ENCODE measurements at regions not wholly inside any gene's neighbourhood (a gene's known extent, or its start where the extent isn't known, plus 50 kb on each side); places are given as distances from the start of the nearest gene placed in this dataset.

DNA sequence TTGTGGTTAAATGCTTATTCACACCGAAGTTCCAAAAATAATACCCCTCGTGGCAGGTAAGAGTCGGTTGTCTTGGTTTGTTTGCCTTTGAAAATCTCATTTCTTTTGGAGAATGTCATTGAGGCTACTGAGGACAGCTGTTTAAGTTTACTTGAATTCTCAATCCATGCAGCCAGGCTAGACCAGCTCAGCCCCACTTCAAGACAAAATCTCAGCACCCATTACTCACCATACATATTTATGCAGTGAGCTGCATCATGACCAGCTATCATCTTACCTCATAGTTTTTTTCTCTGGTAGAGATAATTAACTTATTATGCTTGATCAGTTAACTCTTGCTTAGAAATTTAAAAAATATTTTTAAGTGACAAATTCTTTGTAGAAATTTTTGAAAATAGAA is 115.9 kb downstream of the HAUS1 start:
- H3K4me2 ChIP-seq (ENCODE audit: insufficient read depth, low read length), result no peak overlapping the region
- FAIRE-seq (no peak), DNase-seq (ENCODE audit: low read depth, low spot score) (no peak)
- no peak overlapping the region for H3K9ac ChIP-seq (replicated peaks; ENCODE audit: extremely low read depth, insufficient read depth, low read length)
- no peaks in the 10 kb centered on the region for H3K27me3 ChIP-seq (ENCODE audit: control insufficient read depth in 2 of 2, insufficient read depth in 2 of 2, low read length in 2 of 2)
- ChIA-PET POLR2A (no interaction called here), CTCF (interaction anchor here (0.6 to 4.2 kb wide), 4 partner anchors 18 to 61 kb away, joined by 3 to 21 read pairs (median 4); a partner anchor contains a TSS)
- no peak overlapping the region for H2AFZ ChIP-seq (ENCODE audit: low read depth, low read length)
- TF ChIP-seq JUN (IDR thresholded peaks at IDR 0.05; ENCODE audit: borderline replicate concordance, insufficient read depth, insufficient read length, low read depth) (no peak), EZH2 (IDR thresholded peaks at IDR 0.05; ENCODE audit: borderline replicate concordance, low read depth, low read length, severe bottlenecking) (no peak), MYC (IDR thresholded peaks at IDR 0.05; ENCODE audit: low read depth, low read length) (no peak), FOS (IDR thresholded peaks at IDR 0.05; ENCODE audit: borderline replicate concordance, insufficient read depth, low read length) (no peak), GATA2 (IDR thresholded peaks at IDR 0.05; ENCODE audit: insufficient read depth, insufficient read length, low read depth, low read length) (no peak), POLR2A (IDR thresholded peaks at IDR 0.05; ENCODE audit: low read depth, low read length) (no peak), POLR2AphosphoS5 (IDR thresholded peaks at IDR 0.05; ENCODE audit: insufficient read depth, low read depth, low read length) (no peak)
- TF ChIP-seq, protein P1, sequence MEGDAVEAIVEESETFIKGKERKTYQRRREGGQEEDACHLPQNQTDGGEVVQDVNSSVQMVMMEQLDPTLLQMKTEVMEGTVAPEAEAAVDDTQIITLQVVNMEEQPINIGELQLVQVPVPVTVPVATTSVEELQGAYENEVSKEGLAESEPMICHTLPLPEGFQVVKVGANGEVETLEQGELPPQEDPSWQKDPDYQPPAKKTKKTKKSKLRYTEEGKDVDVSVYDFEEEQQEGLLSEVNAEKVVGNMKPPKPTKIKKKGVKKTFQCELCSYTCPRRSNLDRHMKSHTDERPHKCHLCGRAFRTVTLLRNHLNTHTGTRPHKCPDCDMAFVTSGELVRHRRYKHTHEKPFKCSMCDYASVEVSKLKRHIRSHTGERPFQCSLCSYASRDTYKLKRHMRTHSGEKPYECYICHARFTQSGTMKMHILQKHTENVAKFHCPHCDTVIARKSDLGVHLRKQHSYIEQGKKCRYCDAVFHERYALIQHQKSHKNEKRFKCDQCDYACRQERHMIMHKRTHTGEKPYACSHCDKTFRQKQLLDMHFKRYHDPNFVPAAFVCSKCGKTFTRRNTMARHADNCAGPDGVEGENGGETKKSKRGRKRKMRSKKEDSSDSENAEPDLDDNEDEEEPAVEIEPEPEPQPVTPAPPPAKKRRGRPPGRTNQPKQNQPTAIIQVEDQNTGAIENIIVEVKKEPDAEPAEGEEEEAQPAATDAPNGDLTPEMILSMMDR (IDR thresholded peaks at IDR 0.05; ENCODE audit: extremely low read depth in 1 of 2, insufficient read depth in 1 of 2, low read depth in 1 of 2, low read length in 2 of 2), result no peak
- TF ChIP-seq, protein P2, sequence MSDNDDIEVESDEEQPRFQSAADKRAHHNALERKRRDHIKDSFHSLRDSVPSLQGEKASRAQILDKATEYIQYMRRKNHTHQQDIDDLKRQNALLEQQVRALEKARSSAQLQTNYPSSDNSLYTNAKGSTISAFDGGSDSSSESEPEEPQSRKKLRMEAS (IDR thresholded peaks at IDR 0.05; ENCODE audit: insufficient read depth, insufficient read length), result no peak
- peaks cover 14% of the 10 kb centered on the region for H3K4me1 ChIP-seq (ENCODE audit: control insufficient read depth, extremely low read depth, insufficient read depth, low read length)
- dilution Hi-C loops (cut with MboI; ENCODE audit: extremely low pct_ligation_motif_present, low sequenced_read_pairs), result no loop called here
- intact Hi-C loops (cut with micrococcal nuclease), result no loop called here
- H3K9me1 ChIP-seq (replicated peaks; ENCODE audit: control insufficient read depth, extremely low read depth, insufficient read depth, low read length), result no peaks in the 10 kb centered on the region
- H4K20me1 ChIP-seq (replicated peaks; ENCODE audit: control insufficient read depth, extremely low read depth, insufficient read depth, low read length), result peaks cover 6% of the 10 kb centered on the region
- no TSS peak for BruUV-seq (replicated peaks)
- no peak overlapping the region for H3K27ac ChIP-seq (ENCODE audit: insufficient read depth, low read depth, low read length)
- H3K4me3 ChIP-seq (replicated peaks in 1 of 3; ENCODE audit: insufficient read depth in 1 of 3, low read depth in 1 of 3, low read length in 3 of 3), result no peak overlapping the region
- peaks cover 0 to 4% of the 10 kb centered on the region in 2 experiments for H3K36me3 ChIP-seq (ENCODE audit: control insufficient read depth in 2 of 2, extremely low read depth in 1 of 2, insufficient read depth in 2 of 2, low read length in 2 of 2)
- peaks cover 28% of the 10 kb centered on the region for H3K79me2 ChIP-seq (ENCODE audit: control insufficient read depth, insufficient read depth, low read length)
- no peaks in the 10 kb centered on the region for H3K9me3 ChIP-seq (replicated peaks; ENCODE audit: control insufficient read depth, insufficient read depth, low read length)
